Adrenal gland (tissue), 9 donors: ENCODE measurements at regions not wholly inside any gene's neighbourhood (a gene's known extent, or its start where the extent isn't known, plus 50 kb on each side); places are given as distances from the start of the nearest gene placed in this dataset.
"Not testable (repeated sequence)": the region's sequence is repeated elsewhere in the genome, so short reads cannot be mapped to it uniquely, and the experiment has no call there.

ENCODE experiments used
- DNase-seq, 7 donors: peaks; one replicate each; pipeline ENCODE4 v3.0.0-alpha.2; 2019 to 2020
- H3K27ac ChIP-seq, 5 donors: fragments of 200-600 bp; sonication (generic) in 4 of 5; 1 replicate in 3 of 5; 2 replicates in 2 of 5; pipeline versions ENCODE4 v1.5.1 to v1.8.0; 2016 to 2020; ENCODE audit warnings: mild to moderate bottlenecking in 1 of 5
- H3K27me3 ChIP-seq: fragments of 200-600 bp; 2 replicates; pipeline ENCODE4 v1.8.0; 2021
- H3K36me3 ChIP-seq, 2 donors: fragments of 200-600 bp; replicated peaks in 1 of 2; 1 replicate in 1 of 2; 2 replicates in 1 of 2; pipeline versions ENCODE4 v1.5.1 to v1.8.0; 2018 to 2022
- H3K4me1 ChIP-seq, 2 donors: fragments of 200-600 bp; replicated peaks in 1 of 2; 1 replicate in 1 of 2; 2 replicates in 1 of 2; pipeline versions ENCODE4 v1.5.1 to v1.8.0; 2018 to 2021
- H3K4me3 ChIP-seq, 4 donors: fragments of 200-600 bp; sonication (generic) in 3 of 4; one replicate each; pipeline ENCODE4 v1.5.1; 2016 to 2018
- H3K9me3 ChIP-seq, 3 donors: fragments of 200-600 bp; sonication (generic) in 1 of 3; replicated peaks in 1 of 3; 1 replicate in 2 of 3; 2 replicates in 1 of 3; pipeline versions ENCODE4 v1.5.1 to v1.8.0; 2016 to 2021
- CTCF ChIP-seq, 6 experiments: fragments of 450-650 bp in 4 of 6; fragments of 200-600 bp in 2 of 6; sonication (generic) in 1 of 6; IDR thresholded peaks; 1 replicate in 5 of 6; 2 replicates in 1 of 6; pipeline versions ENCODE4 v1.5.1 to v1.8.0; 2016 to 2021; ENCODE audit warnings: antibody characterized with exemption in 6 of 6, mild to moderate bottlenecking in 2 of 6, moderate library complexity in 1 of 6
- POLR2A ChIP-seq, 2 donors: fragments of 450-650 bp; IDR thresholded peaks; one replicate each; pipeline ENCODE4 v1.6.1; 2017; ENCODE audit warnings: antibody characterized with exemption in 2 of 2, mild to moderate bottlenecking in 2 of 2, moderate library complexity in 1 of 2
- WGBS, 4 donors: extraction: QIAGEN DNeasy Blood & Tissue Kit in 2 of 4; methylation state at CpG; one replicate each; pipeline versions ENCODE4 v1.1.5 to v1.1.7; 2013 to 2017; 5-methylcytosine and 5-hydroxymethylcytosine counted together
- intact Hi-C, 2 donors: fragments of 100-400 bp; cut with DNase I; formaldehyde crosslinking; loops; one replicate each; pipeline versions ENCODE4 v1.14.1 to v1.15.0; 2022 to 2023
- donor health status: healthy with polysubstance abuse.
- donor health status: Bipolar disorder and iron deficiency.
- donor health status: DM: yes; HTN: yes; CAD: no.
- donor health status: DM: no; HTN: no; CAD: no.
- donor health status: DM: no; HTN: no; CAD: no.

GRCh38 chr5:122209601-122210000, 80.3 kb downstream of the ZNF474 start:
- WGBS, 4 donors: 75 to 94% (median 91%) methylated on average over 1 of the region's 1 CpG
- intact Hi-C loops, H3K9me3 ChIP-seq, DNase-seq, H3K27ac ChIP-seq, H3K4me1 ChIP-seq, H3K27me3 ChIP-seq, H3K36me3 ChIP-seq, H3K4me3 ChIP-seq: not testable (repeated sequence)

- Histone ChIP-seq H3K4me1 (no peaks in the 10 kb centered on the region), H3K36me3 (no peaks in the 10 kb centered on the region), H3K27me3 (no peaks in the 10 kb centered on the region), H3K4me3 (no peak overlapping the region), H3K27ac (no peak overlapping the region), H3K9me3 (peaks cover 0 to 6% (median 0%) of the 10 kb centered on the region in 3 donors)
- intact Hi-C loops: no loop called here
- TF ChIP-seq POLR2A (IDR thresholded peaks at IDR 0.05) (no peak), CTCF (IDR thresholded peaks at IDR 0.05) (no peak)
- no peak for DNase-seq
Measured at GRCh38 chr5:122218778-122219177, 89.4 kb downstream of the ZNF474 start.

GRCh38 chr5:122219436-122220166, 90.3 kb downstream of the ZNF474 start:
- no peaks in the 10 kb centered on the region for H3K36me3 ChIP-seq
- TF ChIP-seq CTCF (IDR thresholded peaks at IDR 0.05): no peak
- no peak for TF ChIP-seq POLR2A (IDR thresholded peaks at IDR 0.05)
- whole genome bisulfite sequencing, 4 donors: 68 to 73% (median 70%) methylated on average over 8 of the region's 8 CpGs
- no peak overlapping the region for H3K4me3 ChIP-seq
- intact Hi-C loops: no loop called here
- H3K4me1 ChIP-seq: no peaks in the 10 kb centered on the region
- peaks cover 0 to 6% (median 0%) of the 10 kb centered on the region in 3 donors for H3K9me3 ChIP-seq
- DNase-seq: peak in 1 of 7 donors; percentile 27
- no peaks in the 10 kb centered on the region for H3K27me3 ChIP-seq
- peak overlapping the region in 1 of 5 donors; percentile 69 for H3K27ac ChIP-seq

GRCh38 chr5:122220511-122220910, 91.2 kb downstream of the ZNF474 start:
- H3K4me3 ChIP-seq: no peak overlapping the region
- no peaks in the 10 kb centered on the region for H3K27me3 ChIP-seq
- intact Hi-C loops: no loop called here
- H3K9me3 ChIP-seq: peaks cover 0 to 6% (median 0%) of the 10 kb centered on the region in 3 donors
- 74 to 84% (median 81%) methylated on average over 5 of the region's 5 CpGs for WGBS, 4 donors
- no peak for TF ChIP-seq POLR2A (IDR thresholded peaks at IDR 0.05)
- DNase-seq: peak in 1 of 7 donors; percentile 18
- H3K27ac ChIP-seq: peak overlapping the region in 1 of 5 donors; percentile 27
- H3K36me3 ChIP-seq: no peaks in the 10 kb centered on the region
- H3K4me1 ChIP-seq: no peaks in the 10 kb centered on the region

- H3K4me3 ChIP-seq: no peak overlapping the region
- DNase-seq: no peak
- intact Hi-C loops: no loop called here
- TF ChIP-seq POLR2A (IDR thresholded peaks at IDR 0.05) (no peak), CTCF (IDR thresholded peaks at IDR 0.05) (no peak)
- 76 to 86% (median 76%) methylated on average over 5 of the region's 5 CpGs for WGBS, 4 donors
- H3K27me3 ChIP-seq: no peaks in the 10 kb centered on the region
- H3K27ac ChIP-seq: no peak overlapping the region
- H3K36me3 ChIP-seq: no peaks in the 10 kb centered on the region
- peaks cover 0 to under 1% (median 0%) of the 10 kb centered on the region in 3 donors for H3K9me3 ChIP-seq
- no peaks in the 10 kb centered on the region for H3K4me1 ChIP-seq
Measured at GRCh38 chr5:122221857-122222256, 90.2 kb upstream of the SNCAIP start.
